ENCODE measurements at regions not wholly inside any gene's neighbourhood (a gene's known extent, or its start where the extent isn't known, plus 50 kb on each side); places are given as distances from the start of the nearest gene placed in this dataset.

DNA sequence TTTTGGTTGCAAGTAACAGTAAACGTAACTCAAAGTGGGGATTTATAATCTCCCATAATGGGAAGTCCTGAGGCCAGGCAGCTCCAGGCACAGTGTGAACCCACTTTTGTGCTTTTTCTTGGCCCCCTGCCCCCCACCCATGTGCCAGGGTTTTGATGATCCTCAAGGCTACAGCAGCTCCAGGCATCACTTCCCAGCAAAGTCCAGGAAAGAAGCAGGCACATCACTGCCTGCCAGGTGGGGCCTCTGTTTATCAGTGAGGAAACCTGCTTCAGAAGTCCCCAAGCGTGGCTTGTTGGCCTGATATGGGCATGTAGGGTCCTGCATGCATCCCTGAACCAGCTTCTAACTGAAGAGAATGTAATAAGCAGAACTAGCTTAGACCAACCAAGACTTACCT lies 299.2 kb upstream of the SKOR2 start:
- H3K4me3 ChIP-seq (ENCODE audit: low read depth in 2 of 2, low read length in 2 of 2), result no peak overlapping the region
- TF ChIP-seq REST (IDR thresholded peaks at IDR 0.05; ENCODE audit: insufficient read depth in 1 of 2, low read depth in 2 of 2, low read length in 1 of 2), result no peak
- H3K27ac ChIP-seq (ENCODE audit: low read length), result no peak overlapping the region
- intact Hi-C loops (cut with micrococcal nuclease; ENCODE audit: unreplicated experiment) (no loop called here), in situ Hi-C loops (cut with HindIII; ENCODE audit: low pct_unique_long_range_greater_than_20kb, low sequenced_read_pairs) (no loop called here)
- H3K36me3 ChIP-seq (ENCODE audit: control insufficient read depth, insufficient read depth, low read length), result no peaks in the 10 kb centered on the region
- DNase-seq (ENCODE audit: low read depth, low spot score) (no peak), ATAC-seq (no peak)
- ChIA-PET POLR2A (no interaction called here), CTCF (no interaction called here)
- no TSS peak for BruUV-seq (replicated peaks)
- no peaks in the 10 kb centered on the region; the same call in 1 of the 2 replicates for H3K27me3 ChIP-seq (ENCODE audit: control insufficient read depth, insufficient read depth, low read length)
- H3K4me1 ChIP-seq (ENCODE audit: control insufficient read depth, insufficient read depth, low read length), result no peaks in the 10 kb centered on the region
- no peaks in the 10 kb centered on the region for H3K9me3 ChIP-seq (ENCODE audit: control insufficient read depth, insufficient read depth, low read depth, low read length)

DNA sequence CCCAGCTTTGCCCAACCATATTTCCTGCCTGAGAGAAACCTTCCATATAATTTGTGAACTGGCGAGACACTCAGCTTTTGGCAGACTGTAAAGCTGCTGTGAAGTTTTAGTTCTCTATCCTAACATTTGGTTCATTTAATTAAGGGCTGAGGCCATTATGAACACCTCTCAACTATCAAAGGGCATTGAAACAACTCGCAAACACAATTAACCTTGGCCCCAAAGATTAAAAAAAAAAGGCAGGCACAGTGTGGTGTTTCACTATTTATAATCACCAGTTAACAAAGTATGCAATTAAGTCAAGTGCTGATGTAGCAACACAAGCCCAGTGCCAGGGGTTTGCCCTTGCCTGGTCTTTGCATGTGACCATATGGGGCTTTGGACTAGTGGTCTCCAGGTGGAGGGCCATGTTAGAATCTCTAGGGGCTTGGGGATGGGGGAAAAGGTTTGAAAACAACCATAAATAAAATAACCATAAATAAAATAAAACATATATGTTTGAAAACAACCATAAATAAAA lies 297.6 kb upstream of the SKOR2 start:
- no peak for TF ChIP-seq REST (IDR thresholded peaks at IDR 0.05; ENCODE audit: insufficient read depth in 1 of 2, low read depth in 2 of 2, low read length in 1 of 2)
- no peak for TF ChIP-seq POLR2AphosphoS5 (IDR thresholded peaks at IDR 0.05; ENCODE audit: low read depth, low read length)
- TF ChIP-seq TCF7L2 (IDR thresholded peaks at IDR 0.05; ENCODE audit: low read depth, low read length), result no peak
- TF ChIP-seq, protein P1, sequence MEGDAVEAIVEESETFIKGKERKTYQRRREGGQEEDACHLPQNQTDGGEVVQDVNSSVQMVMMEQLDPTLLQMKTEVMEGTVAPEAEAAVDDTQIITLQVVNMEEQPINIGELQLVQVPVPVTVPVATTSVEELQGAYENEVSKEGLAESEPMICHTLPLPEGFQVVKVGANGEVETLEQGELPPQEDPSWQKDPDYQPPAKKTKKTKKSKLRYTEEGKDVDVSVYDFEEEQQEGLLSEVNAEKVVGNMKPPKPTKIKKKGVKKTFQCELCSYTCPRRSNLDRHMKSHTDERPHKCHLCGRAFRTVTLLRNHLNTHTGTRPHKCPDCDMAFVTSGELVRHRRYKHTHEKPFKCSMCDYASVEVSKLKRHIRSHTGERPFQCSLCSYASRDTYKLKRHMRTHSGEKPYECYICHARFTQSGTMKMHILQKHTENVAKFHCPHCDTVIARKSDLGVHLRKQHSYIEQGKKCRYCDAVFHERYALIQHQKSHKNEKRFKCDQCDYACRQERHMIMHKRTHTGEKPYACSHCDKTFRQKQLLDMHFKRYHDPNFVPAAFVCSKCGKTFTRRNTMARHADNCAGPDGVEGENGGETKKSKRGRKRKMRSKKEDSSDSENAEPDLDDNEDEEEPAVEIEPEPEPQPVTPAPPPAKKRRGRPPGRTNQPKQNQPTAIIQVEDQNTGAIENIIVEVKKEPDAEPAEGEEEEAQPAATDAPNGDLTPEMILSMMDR (IDR thresholded peaks at IDR 0.05), result no peak
- no peak for TF ChIP-seq SIN3A (IDR thresholded peaks at IDR 0.05; ENCODE audit: borderline replicate concordance, insufficient read depth, low read depth, low read length)
- Histone ChIP-seq H3K27me3 (ENCODE audit: control insufficient read depth, insufficient read depth, low read length) (no peaks in the 10 kb centered on the region; the same call in 1 of the 2 replicates), H3K36me3 (ENCODE audit: control insufficient read depth, insufficient read depth, low read length) (no peaks in the 10 kb centered on the region), H3K27ac (ENCODE audit: low read length) (no peak overlapping the region), H3K4me3 (ENCODE audit: low read depth in 2 of 2, low read length in 2 of 2) (no peak overlapping the region), H3K4me1 (ENCODE audit: control insufficient read depth, insufficient read depth, low read length) (no peaks in the 10 kb centered on the region), H3K9me3 (ENCODE audit: control insufficient read depth, insufficient read depth, low read depth, low read length) (no peaks in the 10 kb centered on the region)
- in situ Hi-C loops (cut with HindIII; ENCODE audit: low pct_unique_long_range_greater_than_20kb, low sequenced_read_pairs), result no loop called here
- DNase-seq (ENCODE audit: low read depth, low spot score) (no peak), ATAC-seq (no peak)
- intact Hi-C loops (cut with micrococcal nuclease; ENCODE audit: unreplicated experiment), result no loop called here
- ChIA-PET CTCF (no interaction called here), POLR2A (no interaction called here)
- BruUV-seq (replicated peaks), result no TSS peak

All from Panc1 (cell line).